Neural crest cell (in vitro differentiated cells): ENCODE measurements at regions not wholly inside any gene's neighbourhood (a gene's known extent, or its start where the extent isn't known, plus 50 kb on each side); places are given as distances from the start of the nearest gene placed in this dataset.

Source experiments
- DNase-seq: peaks from one replicate; pipeline ENCODE4 v3.0.0; 2021; ENCODE audit warnings: low read depth, mixed read lengths, low spot score
- H3K27ac Mint-ChIP-seq: one replicate; pipeline ENCODE4 v1.8.0; 2021; ENCODE audit warnings: mild to moderate bottlenecking, mixed read lengths; ENCODE audit not compliant: unreplicated experiment
- H3K27me3 Mint-ChIP-seq: 2 replicates; pipeline ENCODE4 v1.8.0; 2021; ENCODE audit warnings: low read depth, mild to moderate bottlenecking, mixed read lengths
- H3K36me3 Mint-ChIP-seq: 2 replicates; pipeline ENCODE4 v1.8.0; 2021; ENCODE audit warnings: low read depth, mild to moderate bottlenecking, mixed read lengths
- H3K4me1 Mint-ChIP-seq: 2 replicates; pipeline ENCODE4 v1.8.0; 2021; ENCODE audit warnings: mixed read lengths
- H3K4me3 Mint-ChIP-seq: one replicate; pipeline ENCODE4 v1.8.0; 2021; ENCODE audit warnings: mild to moderate bottlenecking, mixed read lengths
- H3K9me3 Mint-ChIP-seq: 2 replicates; pipeline ENCODE4 v1.8.0; 2021; ENCODE audit warnings: mixed read lengths
- TF ChIP-seq, protein P1 (sequence below): fragments of 200-600 bp; sonication (generic); conservative IDR thresholded peaks from 2 replicates; pipeline ENCODE4 v1.5.0; 2021; ENCODE audit warnings: antibody characterized with exemption, mild to moderate bottlenecking

DNA sequence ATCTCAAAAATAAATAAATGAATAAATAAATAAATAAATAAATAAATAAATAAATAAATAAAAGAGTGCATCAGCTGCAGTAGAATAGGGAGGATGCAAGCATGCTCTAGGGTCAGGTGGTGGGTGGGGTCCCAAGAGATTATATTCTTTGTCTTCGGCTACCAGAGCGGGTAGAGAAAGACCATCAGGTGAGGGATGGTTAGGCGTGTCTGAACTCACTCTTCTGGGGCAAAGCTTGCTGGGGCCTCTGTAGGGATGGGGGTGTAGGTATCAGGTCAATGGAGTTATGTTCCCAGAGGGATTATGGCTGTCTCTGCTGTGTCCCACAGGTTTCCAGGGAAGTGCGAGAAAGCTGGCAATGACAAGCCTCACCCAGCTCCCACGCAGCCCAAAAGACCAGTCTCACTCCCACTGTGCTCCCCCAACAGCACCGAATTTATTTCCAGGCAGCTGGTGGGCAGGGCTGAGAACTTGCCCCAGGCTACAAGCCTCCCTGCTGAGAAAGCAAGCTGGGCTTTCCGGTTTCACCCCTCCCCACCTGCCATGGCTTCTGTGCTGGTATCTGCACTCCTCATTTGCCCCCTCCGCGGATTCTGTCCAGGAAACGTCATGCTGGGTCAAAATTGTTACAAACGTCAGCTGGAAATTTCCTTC, 180.8 kb downstream of the LURAP1L start:
- DNase-seq: no peak
- Mint-ChIP-seq H3K4me3 (no peak overlapping the region), H3K27ac (peak overlapping the region; percentile 2), H3K27me3 (no peaks in the 10 kb centered on the region), H3K36me3 (peaks cover 6% of the 10 kb centered on the region), H3K4me1 (peaks cover 11% of the 10 kb centered on the region), H3K9me3 (peaks cover 15% of the 10 kb centered on the region)
- TF ChIP-seq, protein P1, sequence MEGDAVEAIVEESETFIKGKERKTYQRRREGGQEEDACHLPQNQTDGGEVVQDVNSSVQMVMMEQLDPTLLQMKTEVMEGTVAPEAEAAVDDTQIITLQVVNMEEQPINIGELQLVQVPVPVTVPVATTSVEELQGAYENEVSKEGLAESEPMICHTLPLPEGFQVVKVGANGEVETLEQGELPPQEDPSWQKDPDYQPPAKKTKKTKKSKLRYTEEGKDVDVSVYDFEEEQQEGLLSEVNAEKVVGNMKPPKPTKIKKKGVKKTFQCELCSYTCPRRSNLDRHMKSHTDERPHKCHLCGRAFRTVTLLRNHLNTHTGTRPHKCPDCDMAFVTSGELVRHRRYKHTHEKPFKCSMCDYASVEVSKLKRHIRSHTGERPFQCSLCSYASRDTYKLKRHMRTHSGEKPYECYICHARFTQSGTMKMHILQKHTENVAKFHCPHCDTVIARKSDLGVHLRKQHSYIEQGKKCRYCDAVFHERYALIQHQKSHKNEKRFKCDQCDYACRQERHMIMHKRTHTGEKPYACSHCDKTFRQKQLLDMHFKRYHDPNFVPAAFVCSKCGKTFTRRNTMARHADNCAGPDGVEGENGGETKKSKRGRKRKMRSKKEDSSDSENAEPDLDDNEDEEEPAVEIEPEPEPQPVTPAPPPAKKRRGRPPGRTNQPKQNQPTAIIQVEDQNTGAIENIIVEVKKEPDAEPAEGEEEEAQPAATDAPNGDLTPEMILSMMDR: no peak

DNA sequence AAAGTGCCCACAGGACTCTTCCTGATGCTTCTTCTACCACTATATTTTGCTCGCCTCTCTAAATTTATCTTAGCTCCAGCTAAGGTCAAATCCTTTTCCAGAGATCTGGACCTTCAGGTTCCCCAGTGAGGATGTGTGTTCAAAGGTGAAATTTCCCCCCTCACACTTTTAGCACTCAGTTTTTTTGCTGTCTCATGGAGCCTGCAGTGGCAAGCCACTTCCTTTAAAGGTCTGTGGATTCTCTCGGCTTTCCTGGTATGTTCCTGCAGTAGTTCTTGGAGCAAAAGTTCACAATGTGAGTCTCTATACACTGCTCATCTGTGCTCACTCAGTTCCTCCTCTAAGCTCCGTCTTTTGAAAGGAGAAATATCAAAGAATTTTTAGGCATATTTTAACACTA, 181.4 kb downstream of the LURAP1L start:
- Mint-ChIP-seq H3K36me3 (peaks cover 6% of the 10 kb centered on the region), H3K27ac (peak overlapping the region; percentile 2)

DNA sequence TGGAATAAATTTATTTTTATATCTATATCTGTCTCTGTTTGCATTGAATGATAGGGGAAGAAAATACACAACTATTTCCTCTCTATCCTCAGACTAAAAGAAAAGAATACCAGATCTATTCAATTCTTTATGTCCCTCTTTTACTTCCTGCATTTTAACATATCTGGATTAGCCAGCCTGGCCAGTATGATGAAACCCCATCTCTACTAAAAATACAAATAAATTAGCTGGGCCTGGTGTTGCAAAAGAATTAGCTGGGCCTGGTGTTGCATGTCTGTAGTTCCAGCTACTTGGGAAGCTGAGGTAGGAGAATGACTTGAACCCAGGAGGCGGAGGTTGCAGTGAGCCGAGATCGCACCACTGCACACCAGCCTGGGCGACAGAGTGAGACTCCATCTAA, 182.0 kb downstream of the LURAP1L start:
- no peak overlapping the region for H3K4me3 Mint-ChIP-seq
- no peaks in the 10 kb centered on the region for H3K27me3 Mint-ChIP-seq
- no peak overlapping the region for H3K27ac Mint-ChIP-seq

More for the DNA sequence above, 181.4 kb downstream of the LURAP1L start:
- no peak for DNase-seq
- TF ChIP-seq, protein P1: no peak
- no peak overlapping the region for H3K4me3 Mint-ChIP-seq
- H3K27me3 Mint-ChIP-seq: no peaks in the 10 kb centered on the region
- H3K4me1 Mint-ChIP-seq: peaks cover 11% of the 10 kb centered on the region
- H3K9me3 Mint-ChIP-seq: peaks cover 15% of the 10 kb centered on the region

DNA sequence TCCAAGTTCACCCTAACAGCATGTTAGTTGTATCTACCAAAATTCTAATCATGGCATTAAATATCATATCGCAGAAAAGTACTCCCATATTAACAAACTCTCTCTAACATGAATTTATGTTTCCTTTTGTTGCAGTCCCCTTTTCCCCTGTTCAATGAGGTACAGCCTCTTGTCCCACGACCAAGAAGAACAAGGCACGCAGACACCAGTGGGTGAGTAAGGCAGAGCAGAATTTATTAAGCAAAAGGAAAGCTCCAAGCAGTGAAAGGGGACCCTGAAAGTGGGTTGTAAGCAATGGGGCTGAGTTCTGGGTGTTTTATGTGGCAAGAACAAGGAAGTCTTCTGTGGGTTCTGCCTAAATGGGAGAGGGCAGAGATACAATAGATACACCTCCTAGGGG, 183.5 kb downstream of the LURAP1L start:
- no peak overlapping the region for H3K4me3 Mint-ChIP-seq

More for the DNA sequence above, 182.0 kb downstream of the LURAP1L start:
- Mint-ChIP-seq H3K36me3 (peaks cover 6% of the 10 kb centered on the region), H3K9me3 (peaks cover 15% of the 10 kb centered on the region), H3K4me1 (peaks cover 11% of the 10 kb centered on the region)
- DNase-seq: no peak
- TF ChIP-seq, protein P1: no peak

DNA sequence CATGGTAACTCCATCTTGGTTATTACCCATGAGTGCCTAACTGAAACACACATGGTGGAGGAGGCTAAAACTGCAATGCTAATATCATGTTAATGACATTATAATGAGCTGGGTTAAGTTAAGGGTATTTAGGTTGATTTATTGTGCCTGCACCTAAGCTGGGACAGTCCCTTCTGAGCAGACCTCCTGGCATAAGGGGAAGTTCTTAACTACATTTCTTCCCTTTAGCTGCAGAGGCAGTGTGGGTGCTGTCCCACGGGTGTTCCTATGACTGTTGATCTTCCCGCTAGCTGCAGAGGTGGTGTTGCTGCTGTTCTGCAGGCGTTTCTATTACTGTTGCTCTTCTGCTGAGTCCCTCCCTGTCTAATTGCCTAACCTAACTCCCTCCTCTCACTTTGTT, 183.9 kb downstream of the LURAP1L start:
- Mint-ChIP-seq H3K4me1 (peaks cover 11% of the 10 kb centered on the region), H3K9me3 (peaks cover 13% of the 10 kb centered on the region), H3K4me3 (no peak overlapping the region), H3K27ac (no peak overlapping the region), H3K27me3 (no peaks in the 10 kb centered on the region), H3K36me3 (peaks cover 6% of the 10 kb centered on the region)
- no peak for DNase-seq
- TF ChIP-seq, protein P1: no peak

More for the DNA sequence above, 183.5 kb downstream of the LURAP1L start:
- no peak for DNase-seq
- TF ChIP-seq, protein P1: no peak
- H3K27ac Mint-ChIP-seq: no peak overlapping the region
- no peaks in the 10 kb centered on the region for H3K27me3 Mint-ChIP-seq
- H3K9me3 Mint-ChIP-seq: peaks cover 13% of the 10 kb centered on the region
- peaks cover 6% of the 10 kb centered on the region for H3K36me3 Mint-ChIP-seq
- peaks cover 11% of the 10 kb centered on the region for H3K4me1 Mint-ChIP-seq
